ENCODE measurements at regions not wholly inside any gene's neighbourhood (a gene's known extent, or its start where the extent isn't known, plus 50 kb on each side); places are given as distances from the start of the nearest gene placed in this dataset.

DNA sequence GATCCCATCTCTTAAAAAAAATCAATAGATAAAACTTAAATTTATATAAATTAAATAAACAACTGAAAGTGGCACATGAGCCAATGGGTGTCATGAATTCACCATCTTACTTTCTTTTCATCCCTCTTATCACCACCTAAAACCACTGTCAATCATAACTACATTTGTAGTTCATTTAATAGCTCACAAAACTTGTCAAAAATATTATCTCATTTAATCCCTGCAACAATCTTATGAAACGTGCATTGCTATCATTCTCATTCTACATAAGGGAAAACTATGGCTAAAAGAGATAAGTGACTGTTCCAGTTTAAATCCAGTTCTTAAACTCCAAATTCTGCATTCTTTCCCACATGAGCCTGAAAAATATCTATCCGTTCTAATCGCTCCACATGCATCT lies 80.6 kb upstream of the BEND6 start:
- no peak for TF ChIP-seq YY1 (IDR thresholded peaks at IDR 0.05; ENCODE audit: insufficient read depth, insufficient read length)
- no peak for TF ChIP-seq SUZ12 (IDR thresholded peaks at IDR 0.05; ENCODE audit: extremely low read depth, insufficient read depth, insufficient read length)
- TF ChIP-seq ZNF274 (IDR thresholded peaks at IDR 0.05; ENCODE audit: low read depth, low read length) = no peak

Data from NT2/D1 (cell line).